Liver (tissue), 3 donors: ENCODE measurements at regions not wholly inside any gene's neighbourhood (a gene's known extent, or its start where the extent isn't known, plus 50 kb on each side); places are given as distances from the start of the nearest gene placed in this dataset.

ENCODE experiments used
- GABPA ChIP-seq, 2 donors: IDR thresholded peaks in 1 of 2; conservative IDR thresholded peaks in 1 of 2; 2 replicates each; pipeline ENCODE4 v1.6.1; 2016; ENCODE audit warnings: antibody characterized with exemption in 2 of 2, mild to moderate bottlenecking in 1 of 2, moderate library complexity in 1 of 2
- HNF4G ChIP-seq: IDR thresholded peaks from 2 replicates; pipeline ENCODE4 v1.6.1; 2016; ENCODE audit warnings: antibody characterized with exemption
- JUND ChIP-seq, 2 donors: IDR thresholded peaks; 2 replicates each; pipeline ENCODE4 v1.6.1; 2016; ENCODE audit warnings: antibody characterized with exemption in 2 of 2
- NR2F2 ChIP-seq: IDR thresholded peaks from 2 replicates; pipeline ENCODE4 v1.6.1; 2016; ENCODE audit warnings: antibody characterized with exemption
- TAF1 ChIP-seq: conservative IDR thresholded peaks from 2 replicates; pipeline ENCODE4 v1.6.1; 2016; ENCODE audit warnings: antibody characterized with exemption, mild to moderate bottlenecking
- TF ChIP-seq, protein P1 (sequence below): fragments of 150-350 bp; IDR thresholded peaks from 2 replicates; pipeline ENCODE4 v1.5.1; 2017; ENCODE audit warnings: improper control_type of control experiment, low read depth, low read length; ENCODE audit not compliant: missing input control
- TF ChIP-seq, protein P2 (sequence below): IDR thresholded peaks from 2 replicates; pipeline ENCODE4 v1.6.1; 2016; ENCODE audit warnings: antibody characterized with exemption, mild to moderate bottlenecking
- donor health status: healthy.
- donor health status: healthy.

GRCh38 chr5:88108490-88109279, 160.0 kb downstream of the TMEM161B start:
- TF ChIP-seq JUND (IDR thresholded peaks at IDR 0.05) (no peak), TAF1 (no peak), HNF4G (no peak), NR2F2 (no peak), GABPA (IDR thresholded peaks at IDR 0.05 in 1 of 2, conservative IDR thresholded peaks at IDR 0.05 in 1 of 2) (no peak)
- TF ChIP-seq, protein P1, sequence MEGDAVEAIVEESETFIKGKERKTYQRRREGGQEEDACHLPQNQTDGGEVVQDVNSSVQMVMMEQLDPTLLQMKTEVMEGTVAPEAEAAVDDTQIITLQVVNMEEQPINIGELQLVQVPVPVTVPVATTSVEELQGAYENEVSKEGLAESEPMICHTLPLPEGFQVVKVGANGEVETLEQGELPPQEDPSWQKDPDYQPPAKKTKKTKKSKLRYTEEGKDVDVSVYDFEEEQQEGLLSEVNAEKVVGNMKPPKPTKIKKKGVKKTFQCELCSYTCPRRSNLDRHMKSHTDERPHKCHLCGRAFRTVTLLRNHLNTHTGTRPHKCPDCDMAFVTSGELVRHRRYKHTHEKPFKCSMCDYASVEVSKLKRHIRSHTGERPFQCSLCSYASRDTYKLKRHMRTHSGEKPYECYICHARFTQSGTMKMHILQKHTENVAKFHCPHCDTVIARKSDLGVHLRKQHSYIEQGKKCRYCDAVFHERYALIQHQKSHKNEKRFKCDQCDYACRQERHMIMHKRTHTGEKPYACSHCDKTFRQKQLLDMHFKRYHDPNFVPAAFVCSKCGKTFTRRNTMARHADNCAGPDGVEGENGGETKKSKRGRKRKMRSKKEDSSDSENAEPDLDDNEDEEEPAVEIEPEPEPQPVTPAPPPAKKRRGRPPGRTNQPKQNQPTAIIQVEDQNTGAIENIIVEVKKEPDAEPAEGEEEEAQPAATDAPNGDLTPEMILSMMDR, result no peak
- TF ChIP-seq, protein P2, sequence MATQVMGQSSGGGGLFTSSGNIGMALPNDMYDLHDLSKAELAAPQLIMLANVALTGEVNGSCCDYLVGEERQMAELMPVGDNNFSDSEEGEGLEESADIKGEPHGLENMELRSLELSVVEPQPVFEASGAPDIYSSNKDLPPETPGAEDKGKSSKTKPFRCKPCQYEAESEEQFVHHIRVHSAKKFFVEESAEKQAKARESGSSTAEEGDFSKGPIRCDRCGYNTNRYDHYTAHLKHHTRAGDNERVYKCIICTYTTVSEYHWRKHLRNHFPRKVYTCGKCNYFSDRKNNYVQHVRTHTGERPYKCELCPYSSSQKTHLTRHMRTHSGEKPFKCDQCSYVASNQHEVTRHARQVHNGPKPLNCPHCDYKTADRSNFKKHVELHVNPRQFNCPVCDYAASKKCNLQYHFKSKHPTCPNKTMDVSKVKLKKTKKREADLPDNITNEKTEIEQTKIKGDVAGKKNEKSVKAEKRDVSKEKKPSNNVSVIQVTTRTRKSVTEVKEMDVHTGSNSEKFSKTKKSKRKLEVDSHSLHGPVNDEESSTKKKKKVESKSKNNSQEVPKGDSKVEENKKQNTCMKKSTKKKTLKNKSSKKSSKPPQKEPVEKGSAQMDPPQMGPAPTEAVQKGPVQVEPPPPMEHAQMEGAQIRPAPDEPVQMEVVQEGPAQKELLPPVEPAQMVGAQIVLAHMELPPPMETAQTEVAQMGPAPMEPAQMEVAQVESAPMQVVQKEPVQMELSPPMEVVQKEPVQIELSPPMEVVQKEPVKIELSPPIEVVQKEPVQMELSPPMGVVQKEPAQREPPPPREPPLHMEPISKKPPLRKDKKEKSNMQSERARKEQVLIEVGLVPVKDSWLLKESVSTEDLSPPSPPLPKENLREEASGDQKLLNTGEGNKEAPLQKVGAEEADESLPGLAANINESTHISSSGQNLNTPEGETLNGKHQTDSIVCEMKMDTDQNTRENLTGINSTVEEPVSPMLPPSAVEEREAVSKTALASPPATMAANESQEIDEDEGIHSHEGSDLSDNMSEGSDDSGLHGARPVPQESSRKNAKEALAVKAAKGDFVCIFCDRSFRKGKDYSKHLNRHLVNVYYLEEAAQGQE, result no peak
